Liver (tissue), 8 donors: ENCODE measurements at regions not wholly inside any gene's neighbourhood (a gene's known extent, or its start where the extent isn't known, plus 50 kb on each side); places are given as distances from the start of the nearest gene placed in this dataset.

ENCODE experiments used
- DNase-seq: peaks from one replicate; pipeline ENCODE4 v3.0.0-alpha.2; 2017; ENCODE audit warnings: low spot score
- H3K27ac ChIP-seq, 2 donors: one replicate each; pipeline ENCODE4 v1.7.0; 2013; ENCODE audit warnings: inconsistent platforms in 2 of 2, low read length in 2 of 2, control low read depth in 1 of 2, low read depth in 1 of 2, mild to moderate bottlenecking in 1 of 2
- H3K27me3 ChIP-seq, 4 donors: one replicate each; pipeline versions ENCODE4 v1.6.1 to v1.7.0; 2013; ENCODE audit warnings: low read length in 3 of 4, inconsistent platforms in 1 of 4, mild to moderate bottlenecking in 1 of 4, moderate library complexity in 1 of 4; ENCODE audit not compliant: control insufficient read depth in 4 of 4, insufficient read depth in 4 of 4
- H3K36me3 ChIP-seq, 4 donors: one replicate each; pipeline versions ENCODE4 v1.6.1 to v1.7.0; 2013; ENCODE audit warnings: low read length in 3 of 4, mild to moderate bottlenecking in 3 of 4, low read depth in 1 of 4, moderate library complexity in 1 of 4; ENCODE audit not compliant: control insufficient read depth in 4 of 4, insufficient read depth in 3 of 4
- H3K4me1 ChIP-seq, 4 donors: one replicate each; pipeline versions ENCODE4 v1.6.1 to v1.7.0; 2013; ENCODE audit warnings: low read length in 3 of 4, mild to moderate bottlenecking in 3 of 4, moderate library complexity in 1 of 4; ENCODE audit not compliant: control insufficient read depth in 4 of 4, insufficient read depth in 4 of 4
- H3K4me3 ChIP-seq, 3 donors: one replicate each; pipeline versions ENCODE4 v1.6.1 to v1.7.0; 2013; ENCODE audit warnings: low read length in 3 of 3, control low read depth in 1 of 3, low read depth in 1 of 3, mild to moderate bottlenecking in 1 of 3
- H3K9ac ChIP-seq, 2 donors: one replicate each; pipeline ENCODE4 v1.7.0; 2013; ENCODE audit warnings: low read length in 2 of 2, mild to moderate bottlenecking in 2 of 2, moderate library complexity in 2 of 2, control low read depth in 1 of 2, low read depth in 1 of 2
- H3K9me3 ChIP-seq, 4 donors: one replicate each; pipeline versions ENCODE4 v1.6.1 to v1.7.0; 2013; ENCODE audit warnings: low read length in 3 of 4; ENCODE audit not compliant: control insufficient read depth in 4 of 4
- EGR1 ChIP-seq, 2 donors: IDR thresholded peaks; 2 replicates each; pipeline ENCODE4 v1.6.1; 2016 to 2018; ENCODE audit warnings: antibody characterized with exemption in 2 of 2, low read depth in 2 of 2
- FOXA1 ChIP-seq: IDR thresholded peaks from 2 replicates; pipeline ENCODE4 v1.6.1; 2016; ENCODE audit warnings: antibody characterized with exemption
- FOXA2 ChIP-seq: IDR thresholded peaks from 2 replicates; pipeline ENCODE4 v1.6.1; 2016; ENCODE audit warnings: antibody characterized with exemption
- GABPA ChIP-seq, 2 donors: IDR thresholded peaks in 1 of 2; conservative IDR thresholded peaks in 1 of 2; 2 replicates each; pipeline ENCODE4 v1.6.1; 2016; ENCODE audit warnings: antibody characterized with exemption in 2 of 2, mild to moderate bottlenecking in 1 of 2, moderate library complexity in 1 of 2
- HNF4A ChIP-seq, 2 donors: conservative IDR thresholded peaks; 2 replicates each; pipeline ENCODE4 v1.6.1; 2016; ENCODE audit warnings: antibody characterized with exemption in 2 of 2, mild to moderate bottlenecking in 2 of 2
- HNF4G ChIP-seq: IDR thresholded peaks from 2 replicates; pipeline ENCODE4 v1.6.1; 2016; ENCODE audit warnings: antibody characterized with exemption
- JUND ChIP-seq, 2 donors: IDR thresholded peaks; 2 replicates each; pipeline ENCODE4 v1.6.1; 2016; ENCODE audit warnings: antibody characterized with exemption in 2 of 2
- NR2F2 ChIP-seq: IDR thresholded peaks from 2 replicates; pipeline ENCODE4 v1.6.1; 2016; ENCODE audit warnings: antibody characterized with exemption
- RAD21 ChIP-seq, 2 donors: IDR thresholded peaks; 2 replicates each; pipeline ENCODE4 v1.6.1; 2016; ENCODE audit warnings: antibody characterized with exemption in 2 of 2, mild to moderate bottlenecking in 2 of 2
- RXRA ChIP-seq, 2 donors: IDR thresholded peaks; 2 replicates each; pipeline ENCODE4 v1.6.1; 2017 to 2018; ENCODE audit warnings: antibody characterized with exemption in 2 of 2, mild to moderate bottlenecking in 1 of 2
- SP1 ChIP-seq: IDR thresholded peaks from 2 replicates; pipeline ENCODE4 v1.6.1; 2018; ENCODE audit warnings: antibody characterized with exemption, mild to moderate bottlenecking
- TAF1 ChIP-seq: conservative IDR thresholded peaks from 2 replicates; pipeline ENCODE4 v1.6.1; 2016; ENCODE audit warnings: antibody characterized with exemption, mild to moderate bottlenecking
- YY1 ChIP-seq: IDR thresholded peaks from 2 replicates; pipeline ENCODE4 v1.6.1; 2016; ENCODE audit warnings: antibody characterized with exemption, mild to moderate bottlenecking
- WGBS: extraction: QIAGEN DNeasy Blood & Tissue Kit; methylation state at CpG from one replicate; pipeline ENCODE4 v1.1.7; 2013; 5-methylcytosine and 5-hydroxymethylcytosine counted together
- TF ChIP-seq, protein P1 (sequence below): IDR thresholded peaks from 2 replicates; pipeline ENCODE4 v1.6.1; 2016; ENCODE audit warnings: antibody characterized with exemption, mild to moderate bottlenecking
- TF ChIP-seq, protein P2 (sequence below): fragments of 150-350 bp; IDR thresholded peaks from 2 replicates; pipeline ENCODE4 v1.5.1; 2017; ENCODE audit warnings: improper control_type of control experiment, low read depth, low read length; ENCODE audit not compliant: missing input control
- TF ChIP-seq, protein P3 (sequence below): IDR thresholded peaks from 2 replicates; pipeline ENCODE4 v1.6.1; 2016; ENCODE audit warnings: antibody characterized with exemption
- TF ChIP-seq, protein P4 (sequence below): IDR thresholded peaks from 2 replicates; pipeline ENCODE4 v1.6.1; 2016; ENCODE audit warnings: antibody characterized with exemption
- TF ChIP-seq, protein P5 (sequence below): IDR thresholded peaks from 2 replicates; pipeline ENCODE4 v1.6.1; 2016; ENCODE audit warnings: antibody characterized with exemption
- donor health status: healthy.
- donor health status: healthy.
- donor health status: healthy.
- donor health status: healthy.
- donor health status: healthy.

DNA sequence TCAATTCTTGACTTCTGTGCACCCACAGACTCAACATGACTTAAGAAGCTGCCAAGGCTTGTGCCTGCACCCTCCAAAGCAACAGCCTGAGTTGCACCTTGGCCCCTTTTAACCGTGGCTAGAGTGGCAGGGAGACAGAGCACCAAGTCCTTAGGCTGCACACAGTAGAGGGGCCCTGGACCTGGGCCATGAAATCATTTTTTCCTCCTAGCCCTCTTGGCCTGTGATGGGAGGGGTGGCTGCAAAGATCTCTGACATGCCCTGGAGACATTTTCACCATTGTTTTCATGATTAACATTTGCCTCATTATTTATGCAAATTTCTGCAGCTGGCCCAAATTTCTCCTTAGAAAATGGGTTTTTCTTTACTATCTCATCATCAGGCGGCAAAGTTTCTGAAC is 836.8 kb downstream of the ZPLD1 start:
- TF ChIP-seq RXRA (IDR thresholded peaks at IDR 0.05) (no peak), GABPA (IDR thresholded peaks at IDR 0.05 in 1 of 2, conservative IDR thresholded peaks at IDR 0.05 in 1 of 2) (no peak), SP1 (no peak), TAF1 (no peak), HNF4G (no peak), EGR1 (IDR thresholded peaks at IDR 0.05; ENCODE audit: low read depth in 2 of 2) (no peak), NR2F2 (no peak), YY1 (no peak), HNF4A (conservative IDR thresholded peaks at IDR 0.05) (no peak), FOXA1 (no peak), JUND (IDR thresholded peaks at IDR 0.05) (no peak), RAD21 (IDR thresholded peaks at IDR 0.05) (no peak), FOXA2 (no peak)
- TF ChIP-seq, protein P1, sequence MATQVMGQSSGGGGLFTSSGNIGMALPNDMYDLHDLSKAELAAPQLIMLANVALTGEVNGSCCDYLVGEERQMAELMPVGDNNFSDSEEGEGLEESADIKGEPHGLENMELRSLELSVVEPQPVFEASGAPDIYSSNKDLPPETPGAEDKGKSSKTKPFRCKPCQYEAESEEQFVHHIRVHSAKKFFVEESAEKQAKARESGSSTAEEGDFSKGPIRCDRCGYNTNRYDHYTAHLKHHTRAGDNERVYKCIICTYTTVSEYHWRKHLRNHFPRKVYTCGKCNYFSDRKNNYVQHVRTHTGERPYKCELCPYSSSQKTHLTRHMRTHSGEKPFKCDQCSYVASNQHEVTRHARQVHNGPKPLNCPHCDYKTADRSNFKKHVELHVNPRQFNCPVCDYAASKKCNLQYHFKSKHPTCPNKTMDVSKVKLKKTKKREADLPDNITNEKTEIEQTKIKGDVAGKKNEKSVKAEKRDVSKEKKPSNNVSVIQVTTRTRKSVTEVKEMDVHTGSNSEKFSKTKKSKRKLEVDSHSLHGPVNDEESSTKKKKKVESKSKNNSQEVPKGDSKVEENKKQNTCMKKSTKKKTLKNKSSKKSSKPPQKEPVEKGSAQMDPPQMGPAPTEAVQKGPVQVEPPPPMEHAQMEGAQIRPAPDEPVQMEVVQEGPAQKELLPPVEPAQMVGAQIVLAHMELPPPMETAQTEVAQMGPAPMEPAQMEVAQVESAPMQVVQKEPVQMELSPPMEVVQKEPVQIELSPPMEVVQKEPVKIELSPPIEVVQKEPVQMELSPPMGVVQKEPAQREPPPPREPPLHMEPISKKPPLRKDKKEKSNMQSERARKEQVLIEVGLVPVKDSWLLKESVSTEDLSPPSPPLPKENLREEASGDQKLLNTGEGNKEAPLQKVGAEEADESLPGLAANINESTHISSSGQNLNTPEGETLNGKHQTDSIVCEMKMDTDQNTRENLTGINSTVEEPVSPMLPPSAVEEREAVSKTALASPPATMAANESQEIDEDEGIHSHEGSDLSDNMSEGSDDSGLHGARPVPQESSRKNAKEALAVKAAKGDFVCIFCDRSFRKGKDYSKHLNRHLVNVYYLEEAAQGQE, result no peak
- TF ChIP-seq, protein P2, sequence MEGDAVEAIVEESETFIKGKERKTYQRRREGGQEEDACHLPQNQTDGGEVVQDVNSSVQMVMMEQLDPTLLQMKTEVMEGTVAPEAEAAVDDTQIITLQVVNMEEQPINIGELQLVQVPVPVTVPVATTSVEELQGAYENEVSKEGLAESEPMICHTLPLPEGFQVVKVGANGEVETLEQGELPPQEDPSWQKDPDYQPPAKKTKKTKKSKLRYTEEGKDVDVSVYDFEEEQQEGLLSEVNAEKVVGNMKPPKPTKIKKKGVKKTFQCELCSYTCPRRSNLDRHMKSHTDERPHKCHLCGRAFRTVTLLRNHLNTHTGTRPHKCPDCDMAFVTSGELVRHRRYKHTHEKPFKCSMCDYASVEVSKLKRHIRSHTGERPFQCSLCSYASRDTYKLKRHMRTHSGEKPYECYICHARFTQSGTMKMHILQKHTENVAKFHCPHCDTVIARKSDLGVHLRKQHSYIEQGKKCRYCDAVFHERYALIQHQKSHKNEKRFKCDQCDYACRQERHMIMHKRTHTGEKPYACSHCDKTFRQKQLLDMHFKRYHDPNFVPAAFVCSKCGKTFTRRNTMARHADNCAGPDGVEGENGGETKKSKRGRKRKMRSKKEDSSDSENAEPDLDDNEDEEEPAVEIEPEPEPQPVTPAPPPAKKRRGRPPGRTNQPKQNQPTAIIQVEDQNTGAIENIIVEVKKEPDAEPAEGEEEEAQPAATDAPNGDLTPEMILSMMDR, result no peak
- TF ChIP-seq, protein P3, sequence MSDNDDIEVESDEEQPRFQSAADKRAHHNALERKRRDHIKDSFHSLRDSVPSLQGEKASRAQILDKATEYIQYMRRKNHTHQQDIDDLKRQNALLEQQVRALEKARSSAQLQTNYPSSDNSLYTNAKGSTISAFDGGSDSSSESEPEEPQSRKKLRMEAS, result no peak
- TF ChIP-seq, protein P4, sequence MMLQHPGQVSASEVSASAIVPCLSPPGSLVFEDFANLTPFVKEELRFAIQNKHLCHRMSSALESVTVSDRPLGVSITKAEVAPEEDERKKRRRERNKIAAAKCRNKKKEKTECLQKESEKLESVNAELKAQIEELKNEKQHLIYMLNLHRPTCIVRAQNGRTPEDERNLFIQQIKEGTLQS, result no peak
- TF ChIP-seq, protein P5, sequence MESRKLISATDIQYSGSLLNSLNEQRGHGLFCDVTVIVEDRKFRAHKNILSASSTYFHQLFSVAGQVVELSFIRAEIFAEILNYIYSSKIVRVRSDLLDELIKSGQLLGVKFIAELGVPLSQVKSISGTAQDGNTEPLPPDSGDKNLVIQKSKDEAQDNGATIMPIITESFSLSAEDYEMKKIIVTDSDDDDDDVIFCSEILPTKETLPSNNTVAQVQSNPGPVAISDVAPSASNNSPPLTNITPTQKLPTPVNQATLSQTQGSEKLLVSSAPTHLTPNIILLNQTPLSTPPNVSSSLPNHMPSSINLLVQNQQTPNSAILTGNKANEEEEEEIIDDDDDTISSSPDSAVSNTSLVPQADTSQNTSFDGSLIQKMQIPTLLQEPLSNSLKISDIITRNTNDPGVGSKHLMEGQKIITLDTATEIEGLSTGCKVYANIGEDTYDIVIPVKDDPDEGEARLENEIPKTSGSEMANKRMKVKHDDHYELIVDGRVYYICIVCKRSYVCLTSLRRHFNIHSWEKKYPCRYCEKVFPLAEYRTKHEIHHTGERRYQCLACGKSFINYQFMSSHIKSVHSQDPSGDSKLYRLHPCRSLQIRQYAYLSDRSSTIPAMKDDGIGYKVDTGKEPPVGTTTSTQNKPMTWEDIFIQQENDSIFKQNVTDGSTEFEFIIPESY, result no peak
- H3K4me1 ChIP-seq, result no peaks in the 10 kb centered on the region
- H3K9me3 ChIP-seq, result no peaks in the 10 kb centered on the region
- H3K27me3 ChIP-seq, result no peaks in the 10 kb centered on the region
- H3K9ac ChIP-seq, result no peak overlapping the region
- WGBS, result 64% methylated on average over 2 of the region's 2 CpGs
- no peak overlapping the region for H3K4me3 ChIP-seq
- DNase-seq, result no peak
- no peak overlapping the region for H3K27ac ChIP-seq
- H3K36me3 ChIP-seq, result no peaks in the 10 kb centered on the region
